ENCODE measurements at regions not wholly inside any gene's neighbourhood (a gene's known extent, or its start where the extent isn't known, plus 50 kb on each side); places are given as distances from the start of the nearest gene placed in this dataset.
"Not testable (repeated sequence)": the region's sequence is repeated elsewhere in the genome, so short reads cannot be mapped to it uniquely, and the experiment has no call there.

DNA sequence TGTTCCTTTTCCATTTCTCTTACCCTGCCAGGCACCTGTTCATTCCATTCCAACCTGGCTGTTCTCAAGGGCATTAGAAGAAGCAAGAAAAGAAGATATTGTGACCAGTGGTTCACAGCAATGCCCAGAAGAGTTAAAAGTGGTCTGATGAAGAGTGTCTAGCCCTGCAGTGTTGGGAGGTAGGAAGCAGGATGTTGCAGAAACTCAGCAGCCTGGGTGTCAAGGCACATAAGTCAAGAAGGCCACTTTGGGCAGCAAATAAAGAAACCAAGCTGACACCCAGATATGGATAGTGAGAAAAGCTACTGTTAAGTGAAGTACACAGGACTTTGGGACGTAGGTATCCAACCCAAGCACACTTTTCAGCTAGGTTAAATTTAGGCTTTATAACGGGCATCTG is 199.9 kb upstream of the SATB1 start:
- DNase-seq, result no peak

DNA sequence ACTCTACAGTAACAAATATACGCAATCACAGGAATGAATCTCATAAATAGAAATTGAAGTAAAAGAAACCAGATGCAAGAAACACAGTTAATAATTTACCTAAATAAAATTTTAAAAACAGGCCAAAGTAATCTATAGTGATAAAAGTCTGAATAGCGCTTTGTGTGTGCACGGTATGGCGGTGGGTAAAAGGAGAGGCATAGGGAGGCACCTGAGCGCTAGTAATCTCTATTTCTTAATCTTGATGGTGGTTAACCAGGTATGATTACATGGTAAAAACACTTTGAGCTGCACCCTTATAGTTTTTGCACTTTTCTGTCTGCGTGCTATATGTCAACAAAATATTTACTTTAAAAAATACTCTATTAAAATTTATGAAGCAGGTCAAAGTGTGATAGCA is 198.1 kb upstream of the SATB1 start:
- DNase-seq, result no peak

DNA sequence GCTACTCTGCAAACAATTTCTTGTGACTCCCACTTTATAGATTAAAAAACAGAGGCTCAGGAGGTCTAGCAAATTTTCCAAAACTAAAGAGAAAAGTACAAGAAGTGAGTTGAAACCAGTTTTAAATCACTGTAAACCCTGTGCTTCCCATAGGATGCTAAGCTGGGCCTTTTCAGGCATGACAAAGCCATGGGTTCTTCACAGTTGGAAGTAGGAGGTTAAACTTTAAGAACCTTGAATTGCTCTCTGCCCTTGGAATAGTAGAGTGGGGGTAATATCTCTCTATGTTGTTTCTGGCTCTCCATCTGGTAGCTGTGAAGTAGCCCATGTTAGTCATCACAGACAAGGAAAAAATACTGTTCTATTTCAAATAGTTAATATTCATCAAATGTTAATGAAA is 193.6 kb upstream of the SATB1 start:
- no peak for DNase-seq

DNA sequence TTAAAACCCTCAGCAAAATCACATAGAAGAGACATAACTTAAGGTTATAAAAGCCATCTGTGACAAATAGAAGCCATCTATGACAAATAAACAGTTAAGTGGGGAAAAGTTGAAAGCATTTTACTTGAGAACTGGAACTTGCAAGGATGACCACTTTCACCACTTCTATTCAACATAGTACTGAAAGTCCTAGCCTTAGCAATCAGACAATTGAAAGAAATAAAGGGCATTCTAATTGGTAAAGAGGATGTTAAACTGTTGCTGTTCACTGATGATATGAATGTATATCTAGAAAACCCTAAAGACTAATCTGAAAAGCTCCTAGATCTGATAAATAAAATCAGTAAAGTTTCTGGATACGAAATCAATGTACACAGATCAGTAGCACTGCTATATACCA is 186.9 kb upstream of the SATB1 start:
- DNase-seq, result no peak

DNA sequence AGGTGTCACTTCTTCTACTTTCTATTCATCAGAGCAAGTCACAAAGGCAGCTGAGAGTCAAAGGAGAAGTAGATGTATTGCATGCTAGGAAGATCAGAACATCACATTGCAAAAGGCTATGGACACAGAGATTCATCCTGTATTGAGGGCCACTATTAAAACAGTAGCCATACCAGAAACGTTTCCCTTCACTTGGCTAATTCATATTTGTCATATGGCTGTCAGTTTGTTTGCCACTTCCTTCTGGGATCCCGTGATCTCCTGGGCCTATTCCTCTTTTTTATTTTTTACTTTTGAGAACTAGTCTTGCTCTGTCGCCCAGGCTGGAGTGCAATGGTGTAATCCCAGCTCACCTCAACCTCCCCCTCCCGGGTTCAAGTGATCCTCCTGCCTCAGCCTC is 184.0 kb upstream of the SATB1 start:
- no peak for DNase-seq

DNA sequence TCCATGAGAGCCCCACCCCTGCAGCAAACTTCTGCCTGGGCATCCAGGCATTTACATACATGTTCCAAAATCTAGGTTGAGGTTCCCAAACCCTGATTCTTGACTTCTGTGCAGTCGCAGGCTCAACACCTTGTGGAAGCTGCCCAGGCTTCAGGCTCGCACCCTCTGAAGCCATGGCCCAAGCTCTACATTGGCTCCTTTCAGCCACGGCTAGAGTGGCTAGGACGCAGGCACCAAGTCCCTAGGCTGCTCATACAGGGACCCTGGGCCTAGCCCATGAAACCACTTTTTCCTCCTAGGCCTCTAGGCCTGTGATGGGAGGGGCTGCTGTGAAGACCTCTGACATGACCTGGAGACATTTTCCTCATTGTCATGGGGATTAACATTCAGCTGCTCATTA is 172.8 kb upstream of the SATB1 start:
- no peak for DNase-seq

DNA sequence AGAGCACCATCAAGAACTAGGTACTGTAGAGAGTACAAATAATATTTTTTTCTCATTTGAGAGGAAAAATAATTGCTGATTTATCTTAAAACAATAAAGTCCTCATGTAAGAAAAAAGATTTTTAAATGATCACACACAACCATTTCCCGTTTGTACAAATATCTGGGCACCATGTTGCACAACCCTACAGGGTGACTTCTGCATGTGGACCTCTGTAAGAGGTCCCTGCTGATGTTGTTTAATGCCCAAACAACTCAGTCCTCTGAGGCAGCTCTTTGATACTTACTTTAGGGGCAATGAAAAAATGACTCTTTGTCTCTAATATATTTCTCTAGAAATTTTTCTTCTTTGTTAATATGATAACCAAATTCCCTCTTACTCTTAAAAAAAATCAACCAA is 168.1 kb upstream of the SATB1 start:
- no peak for DNase-seq

DNA sequence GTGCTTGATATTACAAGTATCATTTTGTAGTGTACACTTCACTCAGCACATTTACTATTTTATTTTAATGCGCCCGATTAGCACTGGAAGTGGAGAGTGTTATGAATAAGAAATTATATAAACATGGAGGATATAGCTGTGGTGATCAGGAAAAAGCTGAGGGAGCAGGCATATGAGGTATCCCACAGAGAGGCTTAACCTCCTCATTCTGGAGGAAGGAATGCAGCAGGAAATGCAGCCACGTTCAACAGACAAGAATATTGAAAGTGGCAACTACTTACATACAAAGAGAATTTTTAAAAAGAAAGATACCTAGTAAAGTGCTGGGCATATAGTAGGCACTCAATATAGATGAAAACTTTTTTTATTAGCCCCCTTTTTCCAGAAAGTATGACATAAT is 166.0 kb upstream of the SATB1 start:
- no peak for DNase-seq

DNA sequence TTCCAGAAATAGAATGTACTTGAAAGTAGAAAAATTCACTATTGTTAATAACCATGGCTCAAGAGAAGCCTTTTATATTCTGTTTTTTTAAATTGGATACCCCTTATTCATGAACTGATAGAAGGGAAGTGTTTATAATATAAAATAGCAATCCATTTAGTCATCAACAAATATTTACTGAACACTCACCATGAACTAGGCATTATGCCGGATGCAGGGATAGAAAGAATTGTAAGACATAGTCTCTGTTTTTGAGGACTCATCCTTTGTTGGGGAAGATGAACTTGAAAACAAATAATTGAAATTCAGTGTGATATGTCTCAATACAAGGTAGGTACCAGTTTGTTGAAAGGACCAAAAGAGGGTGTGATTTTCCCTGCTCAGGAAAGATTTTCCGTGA is 160.9 kb upstream of the SATB1 start:
- DNase-seq, result no peak

DNA sequence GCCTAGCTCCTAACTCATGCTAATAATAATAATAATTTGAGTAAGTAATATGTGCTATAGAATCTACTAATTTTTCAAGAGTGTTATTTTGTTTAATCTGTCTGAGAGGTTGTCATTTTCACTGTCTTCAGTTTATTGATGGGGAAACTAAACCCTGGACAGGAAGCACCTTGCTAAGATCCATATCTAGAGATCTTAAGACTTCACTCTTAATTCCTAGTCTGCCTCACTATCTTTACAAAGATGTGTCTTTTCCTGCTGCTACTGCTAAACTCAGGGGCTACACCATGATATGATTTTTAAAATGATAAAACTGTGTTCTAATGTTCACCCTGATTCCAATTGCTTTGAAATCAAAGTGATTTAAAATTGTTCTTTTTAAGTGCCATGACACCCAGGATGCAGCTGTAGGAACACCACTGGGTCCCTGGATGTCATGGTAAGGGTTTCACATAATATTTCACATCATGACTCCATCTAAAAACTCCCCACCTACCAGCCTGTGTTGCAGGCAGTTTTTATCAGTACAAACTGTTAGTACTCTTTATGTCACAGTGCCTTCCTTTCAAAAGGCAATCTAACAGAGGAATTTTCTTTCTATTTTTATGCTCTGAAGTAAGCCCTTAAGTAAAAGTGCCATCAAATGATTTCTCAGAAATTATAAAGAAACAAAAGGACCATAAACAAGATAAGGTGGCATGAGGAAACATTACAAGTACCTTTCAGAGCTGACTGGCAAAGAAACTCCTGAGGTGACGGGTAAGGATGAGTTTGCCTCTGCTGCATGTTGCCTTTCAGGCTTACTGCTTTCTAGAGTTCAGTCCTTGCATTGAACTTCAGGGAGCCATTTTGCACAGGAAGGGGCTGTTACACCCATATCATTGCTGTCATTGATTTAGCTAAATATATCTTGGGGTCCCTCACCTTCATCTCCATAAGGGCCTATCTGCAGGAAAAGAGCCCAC is 160.1 kb upstream of the SATB1 start:
- no peak for DNase-seq

DNA sequence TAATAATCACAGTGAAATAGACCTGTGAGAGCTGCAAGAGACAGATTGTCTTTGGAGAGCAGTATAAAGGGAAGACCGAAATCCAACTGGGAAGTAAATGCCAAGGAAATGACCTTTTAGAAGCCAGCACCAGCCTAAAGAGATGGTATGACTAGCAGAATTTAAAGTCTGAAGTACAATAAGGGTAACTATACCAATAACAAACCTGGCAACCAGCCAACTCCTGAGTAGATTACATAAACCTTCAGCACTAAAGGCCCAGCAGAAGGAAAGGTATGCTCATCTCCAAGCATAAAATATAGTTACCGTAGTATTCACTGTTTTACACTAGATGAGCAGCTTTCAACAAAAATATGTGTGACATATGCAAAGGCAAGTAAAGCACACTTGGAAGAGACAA is 155.1 kb upstream of the SATB1 start:
- DNase-seq, result no peak

DNA sequence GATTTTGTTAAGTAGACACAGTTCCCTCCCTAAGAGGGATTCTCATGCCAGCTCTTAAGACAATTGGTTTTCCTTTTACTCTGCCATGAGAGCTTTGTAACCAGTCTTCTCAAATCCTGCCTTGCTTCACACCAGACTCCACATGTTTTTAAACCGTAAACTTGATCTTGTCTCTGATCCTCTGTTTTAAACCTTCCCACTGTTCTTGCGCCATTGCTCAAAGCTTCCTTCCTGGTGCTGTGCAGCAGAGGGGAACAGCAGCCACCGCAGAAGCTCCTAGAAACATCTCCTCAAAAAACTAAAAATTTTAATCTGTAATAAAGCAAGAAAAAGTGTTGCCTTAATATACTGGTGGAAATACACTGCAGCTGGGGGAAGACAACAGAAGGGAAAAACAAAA is 154.5 kb upstream of the SATB1 start:
- no peak for DNase-seq

DNA sequence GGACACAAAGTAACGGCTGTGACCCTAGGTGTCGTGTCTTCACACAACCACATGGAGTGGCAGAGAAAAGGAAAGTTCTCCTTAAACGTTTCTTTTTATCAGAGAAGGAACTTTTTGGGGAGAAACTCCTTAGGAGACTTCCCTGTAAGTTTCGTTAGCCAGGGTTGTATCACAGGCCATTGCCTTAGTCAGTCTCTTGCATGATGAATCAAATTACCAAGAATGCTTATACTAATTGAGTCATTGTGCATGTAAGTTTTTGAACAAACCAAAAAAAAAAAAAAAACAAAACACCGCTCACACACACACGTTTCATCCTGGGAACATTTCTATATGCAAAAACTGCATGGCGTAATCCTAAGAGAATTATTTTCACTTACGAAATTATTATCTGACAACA is 150.4 kb upstream of the SATB1 start:
- no peak for DNase-seq

DNA sequence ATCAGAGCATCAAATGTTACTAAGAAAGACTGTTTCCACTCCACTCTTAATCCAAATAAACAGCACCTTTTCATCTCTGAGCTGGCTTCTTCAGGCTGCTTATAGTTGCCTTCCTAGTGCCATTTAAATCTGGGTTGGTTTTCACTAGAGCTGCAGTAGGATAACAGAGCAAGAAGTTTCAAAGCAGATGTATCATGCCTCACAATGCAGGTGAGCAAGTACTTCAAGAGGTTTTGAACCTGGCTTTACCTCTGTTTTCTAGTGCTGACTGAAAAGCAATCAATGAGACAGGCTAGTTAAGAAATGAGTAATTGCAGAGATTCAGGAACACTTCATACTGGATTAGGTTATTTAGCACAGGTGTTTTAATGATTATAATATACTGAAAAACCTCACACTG is 147.7 kb upstream of the SATB1 start:
- no peak for DNase-seq

DNA sequence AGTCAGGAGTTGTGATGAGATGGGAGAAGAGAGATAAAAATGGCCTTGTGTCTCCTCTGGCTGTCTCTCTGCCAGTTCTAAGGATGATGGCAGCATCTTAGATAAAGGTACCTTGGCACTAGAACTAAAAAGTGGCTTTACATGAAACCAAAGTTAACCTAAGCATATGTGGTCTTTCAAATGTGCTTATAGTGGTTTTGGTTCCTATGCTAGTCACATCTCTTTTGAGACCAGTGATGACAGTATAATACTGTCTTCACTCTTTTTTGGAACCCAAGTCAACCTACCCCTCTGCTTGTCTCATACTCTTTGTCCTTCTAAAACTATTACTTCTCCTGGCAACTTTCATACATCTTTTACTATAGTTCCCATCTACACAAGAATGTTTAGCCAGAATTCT is 142.2 kb upstream of the SATB1 start:
- no peak for DNase-seq

DNA sequence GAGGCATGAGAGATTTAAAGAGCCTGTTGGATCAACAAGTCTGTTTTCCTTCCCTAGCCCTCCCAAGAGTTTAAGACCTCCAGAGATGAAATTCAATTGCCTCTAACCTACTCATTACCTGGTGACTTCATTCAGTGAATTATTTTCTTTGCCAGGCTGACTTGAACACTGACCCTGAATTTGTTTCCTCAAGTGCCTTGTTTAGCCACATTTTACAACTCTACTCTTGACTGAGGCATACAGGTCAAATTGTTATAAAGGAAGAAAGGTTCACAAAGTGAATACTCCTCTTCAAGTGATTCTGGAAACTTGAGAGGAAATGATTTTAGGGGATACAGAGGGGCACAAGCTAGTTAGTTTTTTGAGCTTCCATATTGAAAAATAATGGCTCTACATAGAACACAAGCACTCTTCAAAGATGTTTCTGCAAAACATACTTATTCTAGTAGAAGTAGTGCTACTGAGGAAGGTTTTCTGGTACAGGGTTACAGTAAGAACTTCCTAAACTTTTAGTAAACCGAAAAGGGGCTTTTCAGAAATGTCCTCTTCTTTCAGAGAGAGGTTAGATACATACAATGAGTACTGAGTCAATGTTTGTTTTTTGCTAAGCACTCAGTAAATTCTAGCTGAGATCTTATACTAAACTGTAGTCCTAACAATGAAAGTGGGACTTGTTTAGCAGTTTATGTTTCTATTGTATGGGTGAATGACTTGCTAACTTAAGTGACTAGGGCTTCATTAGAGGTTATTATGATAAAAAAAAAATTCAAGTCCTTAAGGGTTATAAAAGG is 137.4 kb upstream of the SATB1 start:
- no peak for DNase-seq

DNA sequence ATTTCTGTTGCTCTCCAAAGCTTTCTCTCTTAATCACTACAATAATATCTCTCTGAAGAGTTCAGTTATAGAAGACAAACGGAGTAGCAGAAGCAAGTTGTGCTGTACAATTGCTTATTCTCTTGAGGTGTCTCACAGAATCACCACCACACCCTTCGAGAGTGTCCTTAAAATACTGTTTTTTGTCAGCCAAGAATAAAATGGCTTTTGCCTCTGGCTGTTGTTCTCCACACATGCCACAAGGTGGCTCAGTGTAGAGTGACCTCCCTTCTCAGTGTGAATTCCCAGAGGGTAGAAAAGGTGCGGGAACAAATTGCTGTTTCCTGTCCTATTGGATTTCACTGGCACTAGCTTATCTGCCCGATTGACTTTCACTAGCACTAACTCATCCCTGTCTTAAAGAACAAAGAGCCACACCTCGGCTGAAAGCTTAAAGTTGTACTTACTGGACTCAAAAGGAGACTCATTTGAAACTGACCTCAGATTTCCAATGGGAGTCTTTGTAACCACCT is 134.2 kb upstream of the SATB1 start:
- no peak for DNase-seq

DNA sequence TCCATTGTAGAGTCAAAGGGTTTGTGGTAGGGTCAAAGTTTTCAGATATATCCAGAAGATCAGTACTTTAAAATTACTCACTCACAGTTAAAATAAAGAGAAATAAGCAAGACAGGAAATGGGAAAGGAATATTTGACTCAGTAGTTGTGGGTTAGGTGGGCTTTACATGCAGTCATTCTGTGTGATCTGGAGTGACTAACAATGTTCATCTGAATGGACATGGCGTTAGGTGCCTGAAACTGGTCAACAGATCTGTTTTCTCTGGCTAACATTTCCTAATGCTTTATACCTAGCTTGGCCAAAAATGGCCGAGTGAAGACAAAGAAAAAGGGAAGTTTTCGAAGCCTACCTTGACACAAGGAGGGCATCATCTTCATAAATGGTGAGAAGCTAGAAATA is 133.4 kb upstream of the SATB1 start:
- DNase-seq, result no peak

DNA sequence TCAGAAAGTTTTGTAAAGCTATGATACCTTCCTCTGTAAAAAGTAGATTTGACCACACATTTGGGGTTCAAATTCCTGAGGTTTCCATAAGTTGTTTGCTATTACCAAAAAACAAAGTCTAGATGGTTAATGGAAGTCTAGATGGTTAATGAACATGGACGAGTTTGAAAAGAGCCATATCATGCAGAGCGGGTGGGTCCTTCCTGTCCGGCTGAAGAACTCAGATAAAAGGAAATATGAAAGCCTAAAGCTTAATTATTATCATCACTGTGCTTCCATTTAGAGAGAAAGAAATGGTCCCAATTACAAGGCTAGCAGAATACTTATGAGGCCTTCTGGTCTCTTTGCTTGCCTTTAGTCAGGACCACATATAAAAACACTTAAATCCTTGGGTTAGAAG is 132.1 kb upstream of the SATB1 start:
- no peak for DNase-seq

DNA sequence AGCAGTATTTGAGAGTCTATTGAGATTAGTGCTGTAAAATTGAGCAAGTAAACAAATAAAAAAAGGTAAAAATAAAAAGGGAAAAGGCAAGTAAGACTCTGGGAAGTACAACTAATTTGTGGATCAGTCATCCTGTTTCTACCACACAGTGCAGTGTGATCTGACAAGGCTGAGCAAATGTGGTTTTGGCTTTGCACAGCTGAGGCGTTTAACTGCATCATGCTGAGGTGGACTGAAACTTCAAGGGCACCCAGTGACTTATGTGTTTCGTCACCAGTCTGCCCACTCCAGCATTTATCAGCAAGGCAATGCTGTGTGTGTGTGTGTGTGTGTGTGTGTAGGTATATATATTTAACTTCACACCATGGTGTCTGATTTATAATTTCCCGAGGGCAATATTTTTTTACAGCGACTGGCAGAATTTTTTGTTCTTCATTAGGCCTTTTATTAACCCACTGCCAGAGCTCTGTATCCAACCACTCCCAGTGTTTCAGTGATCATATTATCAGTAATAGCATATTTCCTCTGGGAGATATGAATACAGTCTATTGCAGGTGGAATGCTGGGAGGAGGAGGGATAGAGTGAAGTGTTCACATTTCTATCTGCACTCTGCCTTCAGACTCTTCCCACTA is 131.5 kb upstream of the SATB1 start:
- DNase-seq, result no peak

DNA sequence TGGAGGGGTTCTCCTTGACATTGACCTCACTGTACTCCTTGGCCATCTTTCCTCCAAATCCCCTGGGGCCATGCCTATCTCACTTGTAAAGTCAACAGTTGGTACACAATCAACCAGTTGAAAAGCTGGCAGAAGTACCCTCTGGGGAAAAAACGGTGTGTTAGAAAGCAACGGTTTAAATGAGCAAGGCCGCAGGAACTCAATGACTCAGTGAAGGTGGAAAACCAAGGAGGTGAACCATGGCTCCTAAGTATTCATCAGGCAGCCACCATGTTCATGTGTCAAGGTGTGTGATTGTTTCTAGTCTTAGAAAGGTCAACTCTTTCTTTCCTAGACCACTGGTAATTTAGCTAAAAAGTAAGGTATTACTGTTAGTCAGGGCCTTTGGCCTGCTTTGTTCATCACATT is 130.9 kb upstream of the SATB1 start:
- no peak for DNase-seq

DNA sequence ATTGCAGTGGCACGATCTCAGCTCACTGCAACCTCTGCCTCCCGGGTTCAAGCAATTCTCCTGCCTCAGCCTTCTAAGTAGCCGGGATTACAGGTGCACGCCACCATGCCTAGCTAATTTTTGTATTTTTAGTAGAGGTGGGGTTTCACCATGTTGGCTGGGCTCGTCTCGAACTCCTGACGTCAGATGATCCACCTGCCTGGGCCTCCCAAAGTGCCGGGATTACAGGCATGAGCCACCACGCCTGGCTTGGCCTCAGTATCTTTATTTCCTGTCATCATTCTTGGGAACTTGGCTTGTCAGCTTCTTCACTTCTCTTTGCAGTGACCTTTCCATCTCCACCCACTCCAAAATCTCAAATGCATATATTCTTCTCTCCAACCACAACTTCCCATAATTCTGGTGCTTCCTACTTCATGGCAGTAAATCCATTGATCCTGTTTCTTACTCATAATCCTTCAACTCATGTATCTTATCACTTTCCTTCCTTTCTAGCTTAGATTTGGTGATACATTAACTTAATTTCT is 127.5 kb upstream of the SATB1 start:
- DNase-seq, result not testable (repeated sequence)
